T-helper 1 cell treated with Interleukin-12 subunit alpha and Interleukin-12 subunit beta and Interleukin-4 antibody, amounts not matched to agents 30 μg/mL and 1 μg/mL, for 36 hours (primary cell): ENCODE measurements at regions not wholly inside any gene's neighbourhood (a gene's known extent, or its start where the extent isn't known, plus 50 kb on each side); places are given as distances from the start of the nearest gene placed in this dataset.
"Not testable (repeated sequence)": the region's sequence is repeated elsewhere in the genome, so short reads cannot be mapped to it uniquely, and the experiment has no call there.

Experiments used
- H3K27ac Mint-ChIP-seq: one replicate; pipeline ENCODE4 v1.8.0; 2021; ENCODE audit warnings: mild to moderate bottlenecking, mixed read lengths
- H3K27me3 Mint-ChIP-seq: one replicate; pipeline ENCODE4 v1.8.0; 2021; ENCODE audit warnings: low read depth, mixed read lengths
- H3K36me3 Mint-ChIP-seq: one replicate; pipeline ENCODE4 v1.8.0; 2021; ENCODE audit warnings: low read depth, mixed read lengths
- H3K4me1 Mint-ChIP-seq: one replicate; pipeline ENCODE4 v1.8.0; 2021; ENCODE audit warnings: low read depth, mixed read lengths
- H3K4me3 Mint-ChIP-seq: one replicate; pipeline ENCODE4 v1.8.0; 2021; ENCODE audit warnings: mild to moderate bottlenecking, moderate library complexity, mixed read lengths
- H3K9me3 Mint-ChIP-seq: one replicate; pipeline ENCODE4 v1.8.0; 2021; ENCODE audit warnings: mixed read lengths

DNA sequence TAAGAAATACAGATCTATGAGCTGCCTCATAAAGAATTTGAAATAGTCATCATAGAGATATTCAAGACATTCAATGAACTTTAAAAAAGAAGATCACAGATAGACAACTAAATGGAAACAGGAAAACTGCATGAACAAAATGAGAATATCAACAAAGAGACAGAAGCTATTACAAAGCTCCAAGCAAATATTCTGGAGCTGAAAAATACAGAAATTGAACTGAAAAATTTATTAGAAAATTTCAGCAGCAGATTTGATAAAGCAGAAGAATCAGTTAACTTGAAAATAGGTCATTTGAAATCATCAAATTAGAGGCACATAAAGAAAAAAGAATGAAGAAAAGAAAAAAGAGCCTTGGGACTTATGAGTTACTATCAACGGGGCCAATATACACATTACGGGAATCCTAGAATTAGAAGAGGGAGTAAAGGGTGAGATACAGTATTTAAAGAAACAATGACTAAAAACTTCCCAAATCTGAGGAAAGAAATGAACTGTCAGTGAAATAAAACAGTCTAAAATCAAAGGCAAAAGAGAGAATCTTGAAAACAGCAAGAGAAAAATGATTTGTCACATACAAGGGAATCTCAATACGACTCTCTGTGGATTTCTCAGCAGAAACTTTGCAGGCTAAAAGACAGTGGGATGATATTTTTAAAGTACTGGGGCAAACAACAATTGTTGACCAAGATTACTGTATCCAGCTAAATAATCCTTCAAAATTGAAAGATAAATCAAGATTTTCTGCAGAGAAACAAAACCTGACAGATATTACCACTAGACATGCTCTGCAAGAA is 641.6 kb downstream of the ANKRD50 start:
- Mint-ChIP-seq H3K9me3 (peaks cover 34% of the 10 kb centered on the region), H3K4me1 (no peaks in the 10 kb centered on the region), H3K27me3 (no peaks in the 10 kb centered on the region), H3K4me3 (no peak overlapping the region), H3K27ac (no peak overlapping the region), H3K36me3 (peaks cover 1% of the 10 kb centered on the region)

GRCh38 chr4:124075276-124075675 is 637.3 kb downstream of the ANKRD50 start:
- H3K9me3 Mint-ChIP-seq = peaks cover 24% of the 10 kb centered on the region
- H3K27ac Mint-ChIP-seq, H3K36me3 Mint-ChIP-seq: not testable (repeated sequence)

DNA sequence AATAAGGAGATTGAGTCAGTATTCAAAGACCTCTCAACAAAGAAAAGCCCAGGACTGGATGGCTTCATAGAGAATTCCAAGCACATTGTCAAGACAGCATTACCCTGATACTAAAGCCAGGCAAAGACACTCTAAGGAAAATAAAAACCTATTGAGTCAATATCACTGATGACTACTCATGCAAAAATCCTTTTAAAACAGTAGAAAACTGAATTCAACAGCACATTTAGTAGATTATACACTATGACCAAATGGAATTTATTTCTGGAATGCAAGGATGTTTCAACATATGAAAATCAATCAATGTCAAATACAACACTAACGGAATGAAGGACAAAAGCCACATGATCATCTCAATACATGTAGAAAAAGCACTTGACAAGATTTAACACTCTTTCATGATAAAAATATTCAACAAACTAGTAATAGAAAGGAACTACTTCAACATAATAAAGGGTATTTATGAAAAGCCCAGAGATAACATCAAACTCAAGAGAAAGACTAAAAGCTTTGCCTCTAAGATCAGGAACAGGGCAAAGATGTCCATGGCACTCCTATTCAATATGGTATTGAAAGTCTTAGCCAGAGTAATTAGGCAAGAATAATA is 633.3 kb downstream of the ANKRD50 start:
- Mint-ChIP-seq H3K36me3 (no peaks in the 10 kb centered on the region), H3K4me1 (no peaks in the 10 kb centered on the region), H3K27me3 (no peaks in the 10 kb centered on the region), H3K4me3 (no peak overlapping the region), H3K27ac (no peak overlapping the region), H3K9me3 (peaks cover 4% of the 10 kb centered on the region)

More at GRCh38 chr4:124075276-124075675, 637.3 kb downstream of the ANKRD50 start:
- H3K4me3 Mint-ChIP-seq, H3K4me1 Mint-ChIP-seq, H3K27me3 Mint-ChIP-seq: not testable (repeated sequence)

DNA sequence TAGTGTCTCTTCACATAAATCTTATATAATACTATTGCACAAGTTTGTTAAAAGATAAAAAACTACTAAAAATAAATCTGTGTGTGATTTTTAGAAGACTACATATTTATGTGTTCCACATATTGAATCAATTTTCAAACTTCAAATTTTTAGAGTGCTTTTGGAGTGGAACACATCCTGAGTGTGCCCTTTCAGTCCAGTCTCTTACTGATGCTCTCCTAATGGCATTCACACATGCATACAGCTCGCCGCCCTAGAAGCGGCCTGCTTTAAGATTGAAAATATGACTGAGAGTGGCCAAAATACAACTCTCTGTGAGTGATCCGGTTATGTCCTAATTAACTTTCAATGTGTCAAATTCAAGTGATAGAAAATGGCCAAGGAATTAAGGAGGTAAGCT is 628.8 kb downstream of the ANKRD50 start:
- Mint-ChIP-seq H3K4me3 (no peak overlapping the region), H3K4me1 (no peaks in the 10 kb centered on the region), H3K27ac (no peak overlapping the region), H3K27me3 (no peaks in the 10 kb centered on the region), H3K36me3 (no peaks in the 10 kb centered on the region), H3K9me3 (peaks cover 4% of the 10 kb centered on the region)

DNA sequence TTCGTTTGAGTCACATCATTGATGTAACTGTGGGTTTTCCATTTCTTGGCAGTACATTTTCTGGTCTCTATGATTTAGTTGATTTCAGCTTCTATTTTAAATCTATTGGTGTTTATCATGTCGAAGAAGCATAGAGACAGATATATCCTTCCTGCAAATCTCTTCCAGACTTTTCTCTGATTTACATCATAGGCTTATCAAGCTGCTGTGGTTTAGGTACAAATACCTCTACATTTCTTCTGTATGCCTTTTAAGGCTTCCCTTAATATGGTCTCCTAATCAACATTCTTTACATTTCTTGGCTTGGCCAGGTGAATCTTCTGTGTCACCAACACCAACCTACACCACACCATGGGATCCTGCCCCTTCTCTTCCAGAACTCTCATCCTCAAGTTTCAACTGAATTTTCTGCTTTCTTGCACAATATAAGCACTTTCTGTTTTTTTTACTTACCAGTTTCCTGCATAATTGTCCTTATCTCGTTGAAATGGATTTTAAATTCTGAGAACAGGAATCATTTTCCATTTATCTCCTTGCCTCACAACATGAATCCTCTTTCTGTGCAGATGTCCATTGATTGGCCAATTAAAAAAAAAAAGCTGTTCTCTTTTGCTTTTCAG is 626.9 kb downstream of the ANKRD50 start:
- Mint-ChIP-seq H3K4me3 (no peak overlapping the region), H3K9me3 (no peaks in the 10 kb centered on the region), H3K36me3 (no peaks in the 10 kb centered on the region), H3K27me3 (no peaks in the 10 kb centered on the region), H3K4me1 (no peaks in the 10 kb centered on the region), H3K27ac (no peak overlapping the region)

GRCh38 chr4:124090021-124090420 is 622.5 kb downstream of the ANKRD50 start:
- H3K36me3 Mint-ChIP-seq = no peaks in the 10 kb centered on the region
- H3K4me3 Mint-ChIP-seq = no peak overlapping the region
- H3K27me3 Mint-ChIP-seq = no peaks in the 10 kb centered on the region
- H3K9me3 Mint-ChIP-seq = no peaks in the 10 kb centered on the region
- no peaks in the 10 kb centered on the region for H3K4me1 Mint-ChIP-seq
- no peak overlapping the region for H3K27ac Mint-ChIP-seq

- H3K4me1 Mint-ChIP-seq = no peaks in the 10 kb centered on the region
- no peak overlapping the region for H3K27ac Mint-ChIP-seq
- H3K4me3 Mint-ChIP-seq = no peak overlapping the region
- H3K36me3 Mint-ChIP-seq = no peaks in the 10 kb centered on the region
- H3K9me3 Mint-ChIP-seq = no peaks in the 10 kb centered on the region
- H3K27me3 Mint-ChIP-seq = no peaks in the 10 kb centered on the region
Measured at GRCh38 chr4:124092101-124092500, 620.4 kb downstream of the ANKRD50 start.

DNA sequence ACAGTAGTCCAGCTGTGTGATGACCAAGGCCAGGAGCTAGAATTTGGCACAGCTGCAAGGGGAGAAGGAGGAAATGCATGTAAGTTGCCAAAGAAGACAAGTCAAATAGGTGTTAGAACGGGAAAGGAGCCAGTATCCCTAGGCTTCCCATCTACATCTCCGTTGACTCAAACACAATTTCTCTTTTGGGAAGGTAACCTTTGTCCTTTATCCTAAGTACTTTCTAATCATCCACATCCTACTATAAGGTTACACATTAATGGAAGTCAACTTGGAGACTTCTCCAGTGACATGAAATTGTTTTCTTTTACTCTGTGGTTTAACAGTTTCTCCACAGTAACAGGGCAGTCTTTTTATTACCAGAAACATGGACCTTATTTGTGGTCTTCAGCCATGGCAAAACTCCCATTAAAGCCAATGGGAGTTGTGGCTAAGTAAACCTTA is 620.0 kb downstream of the ANKRD50 start:
- H3K27me3 Mint-ChIP-seq = no peaks in the 10 kb centered on the region
- no peaks in the 10 kb centered on the region for H3K36me3 Mint-ChIP-seq
- no peaks in the 10 kb centered on the region for H3K4me1 Mint-ChIP-seq
- no peaks in the 10 kb centered on the region for H3K9me3 Mint-ChIP-seq
- no peak overlapping the region for H3K4me3 Mint-ChIP-seq
- no peak overlapping the region for H3K27ac Mint-ChIP-seq

- H3K27ac Mint-ChIP-seq = no peak overlapping the region
- no peaks in the 10 kb centered on the region for H3K27me3 Mint-ChIP-seq
- no peaks in the 10 kb centered on the region for H3K36me3 Mint-ChIP-seq
- H3K4me3 Mint-ChIP-seq = no peak overlapping the region
- H3K9me3 Mint-ChIP-seq = no peaks in the 10 kb centered on the region
- no peaks in the 10 kb centered on the region for H3K4me1 Mint-ChIP-seq
Measured at GRCh38 chr4:124095621-124096020, 616.9 kb downstream of the ANKRD50 start.

DNA sequence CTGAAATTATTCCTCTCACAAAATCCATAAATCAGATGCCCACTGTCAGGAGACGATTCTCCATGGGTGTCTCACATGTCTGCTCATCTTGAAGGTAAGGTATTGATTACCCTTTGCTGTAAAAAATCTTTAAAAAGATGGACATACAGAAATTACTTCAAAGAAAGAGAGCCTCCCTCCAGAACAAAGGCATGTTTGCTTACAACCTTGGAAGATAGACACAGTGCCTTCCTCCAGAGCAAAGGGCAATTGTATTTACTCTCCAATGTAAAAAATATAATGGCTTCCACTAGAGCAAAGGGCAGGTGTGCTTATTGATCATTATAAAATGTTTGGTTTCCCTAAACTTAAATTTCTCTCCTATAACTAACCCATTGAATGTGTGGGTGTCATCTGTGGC is 616.2 kb downstream of the ANKRD50 start:
- H3K9me3 Mint-ChIP-seq = no peaks in the 10 kb centered on the region
- H3K27me3 Mint-ChIP-seq = no peaks in the 10 kb centered on the region
- H3K4me1 Mint-ChIP-seq = no peaks in the 10 kb centered on the region
- no peaks in the 10 kb centered on the region for H3K36me3 Mint-ChIP-seq
- H3K27ac Mint-ChIP-seq = no peak overlapping the region
- H3K4me3 Mint-ChIP-seq = no peak overlapping the region

DNA sequence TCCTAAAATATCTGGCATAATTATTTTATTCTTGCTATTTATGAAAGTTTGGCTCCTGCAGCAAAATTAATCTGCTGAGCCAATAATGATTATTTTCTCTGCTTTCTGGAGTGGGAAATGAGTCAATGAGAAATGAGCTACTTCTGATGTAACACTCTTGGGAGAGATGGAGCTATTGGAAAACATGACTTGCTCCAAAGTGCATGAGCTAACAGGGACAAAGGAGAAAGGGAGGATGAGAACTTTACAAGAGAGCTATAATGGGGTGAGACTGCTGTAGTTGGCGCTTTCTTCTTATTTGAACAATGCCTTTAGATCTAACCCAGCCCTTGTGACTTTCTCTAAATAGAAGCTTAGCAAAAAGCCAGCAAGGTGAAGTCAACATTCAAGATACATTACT is 615.1 kb downstream of the ANKRD50 start:
- no peaks in the 10 kb centered on the region for H3K27me3 Mint-ChIP-seq
- H3K4me3 Mint-ChIP-seq = no peak overlapping the region
- H3K36me3 Mint-ChIP-seq = no peaks in the 10 kb centered on the region
- H3K27ac Mint-ChIP-seq = no peak overlapping the region
- H3K9me3 Mint-ChIP-seq = no peaks in the 10 kb centered on the region
- no peaks in the 10 kb centered on the region for H3K4me1 Mint-ChIP-seq

DNA sequence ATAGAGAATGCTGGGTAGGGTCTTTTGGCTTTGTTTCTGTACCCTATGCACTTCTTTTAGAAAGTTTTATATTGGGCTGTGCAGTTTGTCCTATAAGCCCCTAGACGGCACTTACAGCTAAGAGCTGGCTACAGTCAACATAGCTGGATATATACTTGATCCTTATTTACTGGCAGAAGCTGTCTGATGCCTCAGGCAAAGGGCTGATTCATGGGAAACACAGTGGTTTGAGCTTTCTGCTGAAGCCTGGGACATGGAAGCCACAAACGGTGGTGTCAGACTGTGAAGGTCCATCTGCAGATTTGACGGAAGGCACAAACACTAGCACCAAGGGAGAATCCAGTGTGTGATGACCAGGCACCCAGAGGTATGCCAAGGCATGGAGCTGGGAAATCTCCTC is 608.4 kb downstream of the ANKRD50 start:
- Mint-ChIP-seq H3K4me3 (no peak overlapping the region), H3K27me3 (no peaks in the 10 kb centered on the region), H3K36me3 (no peaks in the 10 kb centered on the region), H3K27ac (no peak overlapping the region), H3K4me1 (no peaks in the 10 kb centered on the region), H3K9me3 (no peaks in the 10 kb centered on the region)

DNA sequence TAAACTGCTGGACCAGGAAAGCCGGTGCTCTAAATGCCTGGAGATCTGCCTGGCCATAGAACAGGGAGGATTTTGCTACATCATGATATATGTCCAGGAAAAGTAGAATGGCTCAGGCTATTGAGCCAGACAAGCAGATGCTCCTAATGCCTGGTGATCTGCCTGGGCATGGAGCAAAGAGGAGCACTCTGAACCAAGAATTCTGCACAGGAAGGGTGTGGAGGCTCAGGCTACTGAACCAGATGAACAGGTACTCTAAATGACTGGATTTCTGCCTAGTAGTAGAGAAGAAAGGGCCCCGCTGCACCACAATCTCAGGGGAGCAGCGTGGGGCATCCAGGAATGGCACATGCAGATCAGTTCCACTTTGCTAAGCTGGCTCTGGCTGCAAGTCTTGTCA is 607.9 kb downstream of the ANKRD50 start:
- no peaks in the 10 kb centered on the region for H3K36me3 Mint-ChIP-seq
- no peaks in the 10 kb centered on the region for H3K27me3 Mint-ChIP-seq
- no peaks in the 10 kb centered on the region for H3K4me1 Mint-ChIP-seq
- no peak overlapping the region for H3K27ac Mint-ChIP-seq
- H3K9me3 Mint-ChIP-seq = no peaks in the 10 kb centered on the region
- no peak overlapping the region for H3K4me3 Mint-ChIP-seq

GRCh38 chr4:124105212-124105611 is 607.3 kb downstream of the ANKRD50 start:
- no peak overlapping the region for H3K4me3 Mint-ChIP-seq
- no peaks in the 10 kb centered on the region for H3K36me3 Mint-ChIP-seq
- H3K9me3 Mint-ChIP-seq = no peaks in the 10 kb centered on the region
- no peak overlapping the region for H3K27ac Mint-ChIP-seq
- H3K4me1 Mint-ChIP-seq = no peaks in the 10 kb centered on the region
- no peaks in the 10 kb centered on the region for H3K27me3 Mint-ChIP-seq

- no peaks in the 10 kb centered on the region for H3K36me3 Mint-ChIP-seq
- no peaks in the 10 kb centered on the region for H3K9me3 Mint-ChIP-seq
- no peaks in the 10 kb centered on the region for H3K27me3 Mint-ChIP-seq
- no peaks in the 10 kb centered on the region for H3K4me1 Mint-ChIP-seq
- no peak overlapping the region for H3K27ac Mint-ChIP-seq
- no peak overlapping the region for H3K4me3 Mint-ChIP-seq
Measured at GRCh38 chr4:124111411-124111810, 601.1 kb downstream of the ANKRD50 start.
